Adrenal gland (tissue), 9 donors: ENCODE measurements at regions not wholly inside any gene's neighbourhood (a gene's known extent, or its start where the extent isn't known, plus 50 kb on each side); places are given as distances from the start of the nearest gene placed in this dataset.

Experiments
- DNase-seq, 7 donors: peaks; one replicate each; pipeline ENCODE4 v3.0.0-alpha.2; 2019 to 2020
- H3K27ac ChIP-seq, 5 donors: fragments of 200-600 bp; sonication (generic) in 4 of 5; 1 replicate in 3 of 5; 2 replicates in 2 of 5; pipeline versions ENCODE4 v1.5.1 to v1.8.0; 2016 to 2020; ENCODE audit warnings: mild to moderate bottlenecking in 1 of 5
- H3K27me3 ChIP-seq: fragments of 200-600 bp; 2 replicates; pipeline ENCODE4 v1.8.0; 2021
- H3K36me3 ChIP-seq, 2 donors: fragments of 200-600 bp; replicated peaks in 1 of 2; 1 replicate in 1 of 2; 2 replicates in 1 of 2; pipeline versions ENCODE4 v1.5.1 to v1.8.0; 2018 to 2022
- H3K4me1 ChIP-seq, 2 donors: fragments of 200-600 bp; replicated peaks in 1 of 2; 1 replicate in 1 of 2; 2 replicates in 1 of 2; pipeline versions ENCODE4 v1.5.1 to v1.8.0; 2018 to 2021
- H3K4me3 ChIP-seq, 4 donors: fragments of 200-600 bp; sonication (generic) in 3 of 4; one replicate each; pipeline ENCODE4 v1.5.1; 2016 to 2018
- H3K9me3 ChIP-seq, 3 donors: fragments of 200-600 bp; sonication (generic) in 1 of 3; replicated peaks in 1 of 3; 1 replicate in 2 of 3; 2 replicates in 1 of 3; pipeline versions ENCODE4 v1.5.1 to v1.8.0; 2016 to 2021
- POLR2A ChIP-seq, 2 donors: fragments of 450-650 bp; IDR thresholded peaks; one replicate each; pipeline ENCODE4 v1.6.1; 2017; ENCODE audit warnings: antibody characterized with exemption in 2 of 2, mild to moderate bottlenecking in 2 of 2, moderate library complexity in 1 of 2
- WGBS, 4 donors: extraction: QIAGEN DNeasy Blood & Tissue Kit in 2 of 4; methylation state at CpG; one replicate each; pipeline versions ENCODE4 v1.1.5 to v1.1.7; 2013 to 2017; 5-methylcytosine and 5-hydroxymethylcytosine counted together
- intact Hi-C, 2 donors: fragments of 100-400 bp; cut with DNase I; formaldehyde crosslinking; loops; one replicate each; pipeline versions ENCODE4 v1.14.1 to v1.15.0; 2022 to 2023
- TF ChIP-seq, protein P1 (sequence below), 6 experiments: fragments of 450-650 bp in 4 of 6; fragments of 200-600 bp in 2 of 6; sonication (generic) in 1 of 6; IDR thresholded peaks; 1 replicate in 5 of 6; 2 replicates in 1 of 6; pipeline versions ENCODE4 v1.5.1 to v1.8.0; 2016 to 2021; ENCODE audit warnings: antibody characterized with exemption in 6 of 6, mild to moderate bottlenecking in 2 of 6, moderate library complexity in 1 of 6
- donor health status: healthy with polysubstance abuse.
- donor health status: Bipolar disorder and iron deficiency.
- donor health status: DM: yes; HTN: yes; CAD: no.
- donor health status: DM: no; HTN: no; CAD: no.
- donor health status: DM: no; HTN: no; CAD: no.

DNA sequence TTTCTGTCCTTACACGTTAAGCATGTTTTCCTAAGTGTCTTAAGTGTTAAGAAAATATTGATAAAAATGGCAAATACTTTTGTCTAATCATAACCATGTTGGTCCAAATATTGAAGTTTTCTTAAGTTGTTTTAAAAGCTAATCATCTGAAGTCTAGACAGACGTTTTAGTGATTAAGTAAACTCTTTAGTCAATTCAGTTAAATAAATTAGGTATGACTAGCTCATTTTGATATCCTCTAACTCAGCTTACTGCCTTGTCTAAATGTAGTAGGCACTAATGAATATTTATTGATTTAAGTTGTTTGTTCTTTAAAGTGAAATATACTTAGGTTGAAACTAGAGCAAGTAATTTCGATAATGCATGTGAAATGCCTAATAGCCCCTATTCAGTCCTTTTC is 471.8 kb upstream of the CHST9 start:
- Histone ChIP-seq H3K27me3 (no peaks in the 10 kb centered on the region), H3K4me1 (no peaks in the 10 kb centered on the region), H3K36me3 (no peaks in the 10 kb centered on the region), H3K4me3 (no peak overlapping the region), H3K9me3 (no peaks in the 10 kb centered on the region), H3K27ac (no peak overlapping the region)
- DNase-seq, result no peak
- intact Hi-C loops, result no loop called here
- WGBS, 4 donors, result 40 to 48% (median 46%) methylated on average over 3 of the region's 3 CpGs
- TF ChIP-seq, protein P1, sequence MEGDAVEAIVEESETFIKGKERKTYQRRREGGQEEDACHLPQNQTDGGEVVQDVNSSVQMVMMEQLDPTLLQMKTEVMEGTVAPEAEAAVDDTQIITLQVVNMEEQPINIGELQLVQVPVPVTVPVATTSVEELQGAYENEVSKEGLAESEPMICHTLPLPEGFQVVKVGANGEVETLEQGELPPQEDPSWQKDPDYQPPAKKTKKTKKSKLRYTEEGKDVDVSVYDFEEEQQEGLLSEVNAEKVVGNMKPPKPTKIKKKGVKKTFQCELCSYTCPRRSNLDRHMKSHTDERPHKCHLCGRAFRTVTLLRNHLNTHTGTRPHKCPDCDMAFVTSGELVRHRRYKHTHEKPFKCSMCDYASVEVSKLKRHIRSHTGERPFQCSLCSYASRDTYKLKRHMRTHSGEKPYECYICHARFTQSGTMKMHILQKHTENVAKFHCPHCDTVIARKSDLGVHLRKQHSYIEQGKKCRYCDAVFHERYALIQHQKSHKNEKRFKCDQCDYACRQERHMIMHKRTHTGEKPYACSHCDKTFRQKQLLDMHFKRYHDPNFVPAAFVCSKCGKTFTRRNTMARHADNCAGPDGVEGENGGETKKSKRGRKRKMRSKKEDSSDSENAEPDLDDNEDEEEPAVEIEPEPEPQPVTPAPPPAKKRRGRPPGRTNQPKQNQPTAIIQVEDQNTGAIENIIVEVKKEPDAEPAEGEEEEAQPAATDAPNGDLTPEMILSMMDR (IDR thresholded peaks at IDR 0.05), result no peak
- TF ChIP-seq POLR2A (IDR thresholded peaks at IDR 0.05), result no peak

DNA sequence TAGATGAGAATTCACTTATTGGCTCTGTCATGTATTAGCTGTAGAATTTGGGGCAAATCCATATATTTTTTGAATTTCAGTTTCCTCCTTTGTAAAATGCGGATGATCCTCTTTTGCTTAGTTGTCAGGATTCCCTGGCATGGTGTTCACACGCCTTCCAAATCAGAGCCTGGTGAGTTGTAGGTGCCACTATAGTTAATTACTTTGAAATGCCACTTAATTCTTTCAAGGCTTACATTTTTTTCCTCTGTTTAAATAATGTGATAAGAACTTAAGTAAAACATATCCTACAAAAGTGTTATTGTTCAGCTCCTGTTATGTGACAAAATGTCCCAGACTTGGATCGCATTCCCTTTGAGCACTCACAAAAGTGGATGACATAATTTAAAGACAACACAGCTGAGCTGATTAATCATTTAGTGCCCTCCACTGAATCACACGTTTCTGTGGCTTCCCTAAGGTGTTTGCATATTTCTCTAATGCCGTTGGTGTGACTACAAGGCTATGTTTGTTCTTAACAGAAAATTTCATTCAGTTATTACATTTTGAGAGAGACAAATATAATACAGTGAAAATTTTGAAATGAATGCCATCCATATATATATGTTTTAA is 471.2 kb upstream of the CHST9 start:
- H3K36me3 ChIP-seq, result no peaks in the 10 kb centered on the region
- 41 to 59% (median 54%) methylated on average over 5 of the region's 5 CpGs for WGBS, 4 donors
- no peak for DNase-seq
- no peaks in the 10 kb centered on the region for H3K27me3 ChIP-seq
- no peaks in the 10 kb centered on the region for H3K9me3 ChIP-seq
- H3K4me3 ChIP-seq, result no peak overlapping the region
- no peak overlapping the region for H3K27ac ChIP-seq
- no peaks in the 10 kb centered on the region for H3K4me1 ChIP-seq
- intact Hi-C loops, result no loop called here
- TF ChIP-seq, protein P1 (IDR thresholded peaks at IDR 0.05), result no peak
- no peak for TF ChIP-seq POLR2A (IDR thresholded peaks at IDR 0.05)

DNA sequence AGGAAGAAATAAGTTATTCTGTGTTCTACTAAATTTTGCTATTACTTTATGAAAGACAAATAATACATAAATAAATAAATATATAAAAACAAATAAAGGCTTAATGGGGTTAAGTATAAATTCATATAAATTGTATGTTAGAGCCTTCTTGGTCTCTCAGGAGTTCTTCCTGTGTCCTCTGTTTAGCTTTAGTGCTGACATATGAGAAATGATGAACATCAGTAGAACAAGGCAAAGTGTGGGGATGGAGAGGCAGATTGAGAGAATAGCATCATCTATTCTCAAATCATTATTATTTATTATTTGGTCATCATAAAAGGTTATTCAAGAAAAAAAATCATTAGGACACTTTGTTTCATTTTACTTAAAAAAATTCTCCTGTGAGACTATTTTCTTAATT is 468.1 kb upstream of the CHST9 start:
- Histone ChIP-seq H3K27me3 (no peaks in the 10 kb centered on the region), H3K4me3 (no peak overlapping the region), H3K27ac (no peak overlapping the region), H3K9me3 (no peaks in the 10 kb centered on the region), H3K4me1 (no peaks in the 10 kb centered on the region), H3K36me3 (no peaks in the 10 kb centered on the region)
- intact Hi-C loops, result no loop called here
- DNase-seq, result no peak
- TF ChIP-seq POLR2A (IDR thresholded peaks at IDR 0.05), result no peak
- TF ChIP-seq, protein P1 (IDR thresholded peaks at IDR 0.05), result no peak

DNA sequence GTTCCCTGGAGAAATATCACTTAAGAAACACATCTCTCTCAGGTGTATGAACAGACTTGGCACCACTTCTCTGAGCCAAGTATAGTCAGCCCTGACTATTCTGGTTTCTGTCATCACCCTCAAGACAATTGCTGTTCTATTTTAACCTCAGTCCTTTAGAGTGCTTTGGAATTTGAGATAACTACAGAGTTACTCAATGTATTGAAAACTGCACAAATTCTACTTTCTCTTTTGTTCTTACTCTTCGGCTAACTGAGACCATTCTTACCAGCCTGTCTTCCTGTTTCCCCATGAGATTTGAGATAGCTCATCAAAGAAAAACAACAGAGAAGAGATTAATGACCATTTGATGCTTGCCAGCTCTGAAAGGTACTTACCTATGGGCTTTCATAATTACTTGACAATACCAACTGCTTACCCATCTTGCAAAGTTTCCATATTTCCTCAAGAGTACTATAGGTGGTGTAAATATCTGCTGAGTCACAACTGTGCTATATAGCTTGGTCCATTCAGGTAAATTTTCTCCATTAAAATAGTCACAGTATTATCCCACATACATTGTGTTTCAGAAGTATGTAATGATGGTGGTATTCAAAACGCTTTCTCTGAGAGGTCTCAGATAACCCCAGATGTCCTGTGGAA is 467.5 kb upstream of the CHST9 start:
- Histone ChIP-seq H3K27ac (no peak overlapping the region), H3K27me3 (no peaks in the 10 kb centered on the region), H3K36me3 (no peaks in the 10 kb centered on the region), H3K9me3 (no peaks in the 10 kb centered on the region), H3K4me3 (no peak overlapping the region), H3K4me1 (no peaks in the 10 kb centered on the region)
- no peak for DNase-seq
- intact Hi-C loops, result no loop called here
- TF ChIP-seq, protein P1 (IDR thresholded peaks at IDR 0.05), result no peak
- TF ChIP-seq POLR2A (IDR thresholded peaks at IDR 0.05), result no peak
- WGBS, 4 donors, result 38 to 59% (median 53%) methylated on average over 2 of the region's 2 CpGs
